HuH-7 (cell line): ENCODE measurements at regions not wholly inside any gene's neighbourhood (a gene's known extent, or its start where the extent isn't known, plus 50 kb on each side); places are given as distances from the start of the nearest gene placed in this dataset.

Source experiments
- DNase-seq: peaks from one replicate; pipeline ENCODE4 v3.0.0; 2011; ENCODE audit warnings: low spot score

GRCh38 chr1:98035602-98036002 lies 114.8 kb upstream of the DPYD start:
- DNase-seq, result no peak

GRCh38 chr1:98034505-98034904 lies 113.7 kb upstream of the DPYD start:
- DNase-seq, result no peak

- DNase-seq, result no peak
Observed at GRCh38 chr1:98032958-98033357, 112.1 kb upstream of the DPYD start.

GRCh38 chr1:98030976-98031375 lies 110.1 kb upstream of the DPYD start:
- DNase-seq, result no peak

GRCh38 chr1:98030483-98030882 lies 109.6 kb upstream of the DPYD start:
- no peak for DNase-seq

- DNase-seq, result no peak
Observed at GRCh38 chr1:98028800-98029199, 108.0 kb upstream of the DPYD start.

- DNase-seq, result no peak
Observed at GRCh38 chr1:98027103-98027705, 106.4 kb upstream of the DPYD start.

- DNase-seq, result no peak
Observed at GRCh38 chr1:98025858-98026257, 105.0 kb upstream of the DPYD start.

- DNase-seq, result no peak
Observed at GRCh38 chr1:98021126-98021525, 100.3 kb upstream of the DPYD start.

- DNase-seq, result no peak
Observed at GRCh38 chr1:98019747-98020146, 98.9 kb upstream of the DPYD start.

- no peak for DNase-seq
Observed at GRCh38 chr1:98018074-98018473, 97.2 kb upstream of the DPYD start.

- no peak for DNase-seq
Observed at GRCh38 chr1:98017184-98017583, 96.3 kb upstream of the DPYD start.

GRCh38 chr1:98008373-98008772 lies 87.5 kb upstream of the DPYD start:
- no peak for DNase-seq

- no peak for DNase-seq
Observed at GRCh38 chr1:98005326-98006010, 84.6 kb upstream of the DPYD start.

GRCh38 chr1:98003442-98003841 lies 82.6 kb upstream of the DPYD start:
- no peak for DNase-seq

GRCh38 chr1:98002288-98002687 lies 81.5 kb upstream of the DPYD start:
- DNase-seq, result no peak

- no peak for DNase-seq
Observed at GRCh38 chr1:98001764-98002163, 80.9 kb upstream of the DPYD start.

- DNase-seq, result no peak
Observed at GRCh38 chr1:97999320-97999719, 78.5 kb upstream of the DPYD start.

- no peak for DNase-seq
Observed at GRCh38 chr1:97996880-97997279, 76.0 kb upstream of the DPYD start.

- no peak for DNase-seq
Observed at GRCh38 chr1:97989094-97989680, 68.4 kb upstream of the DPYD start.

GRCh38 chr1:97986041-97987005 lies 65.5 kb upstream of the DPYD start:
- DNase-seq, result no peak

- no peak for DNase-seq
Observed at GRCh38 chr1:97983126-97983525, 62.3 kb upstream of the DPYD start.

GRCh38 chr1:97980530-97980929 lies 59.7 kb upstream of the DPYD start:
- DNase-seq, result no peak
